SK-N-SH (cell line): ENCODE measurements at regions not wholly inside any gene's neighbourhood (a gene's known extent, or its start where the extent isn't known, plus 50 kb on each side); places are given as distances from the start of the nearest gene placed in this dataset.
"Not testable (repeated sequence)": the region's sequence is repeated elsewhere in the genome, so short reads cannot be mapped to it uniquely, and the experiment has no call there.

ENCODE experiments used
- CTCF ChIP-seq: fragments of 200-600 bp; sonication (generic); IDR thresholded peaks from 2 replicates; pipeline ENCODE4 v1.6.1; 2017; ENCODE audit warnings: antibody characterized with exemption, mild to moderate bottlenecking, moderate library complexity
- EP300 ChIP-seq, 2 experiments: IDR thresholded peaks; 2 replicates each; pipeline versions ENCODE4 v1.4.0 to v1.6.1; 2012; ENCODE audit warnings: borderline replicate concordance in 1 of 2, low read depth in 1 of 2, low read length in 1 of 2
- FOXM1 ChIP-seq: IDR thresholded peaks from 2 replicates; pipeline ENCODE4 v1.4.0; 2012; ENCODE audit warnings: low read depth, mild to moderate bottlenecking
- JUND ChIP-seq: IDR thresholded peaks from 2 replicates; pipeline ENCODE4 v1.4.0; 2012
- MAX ChIP-seq: IDR thresholded peaks from 2 replicates; pipeline ENCODE4 v1.4.0; 2012; ENCODE audit warnings: low read depth
- PBX3 ChIP-seq: IDR thresholded peaks from 2 replicates; pipeline ENCODE4; 2012
- POLR2AphosphoS5 ChIP-seq: IDR thresholded peaks from 2 replicates; pipeline ENCODE4 v1.6.1; 2012; ENCODE audit warnings: low read depth, low read length
- RAD21 ChIP-seq: IDR thresholded peaks from 2 replicates; pipeline ENCODE4 v1.6.1; 2012; ENCODE audit warnings: mild to moderate bottlenecking, low read length
- REST ChIP-seq: IDR thresholded peaks from 2 replicates; pipeline ENCODE4 v1.6.1; 2012; ENCODE audit warnings: mild to moderate bottlenecking, low read depth, low read length, moderate library complexity
- RFX5 ChIP-seq: IDR thresholded peaks from 2 replicates; pipeline ENCODE4 v1.6.1; 2012; ENCODE audit warnings: mild to moderate bottlenecking, improper control_type of control experiment, low read length
- SIN3A ChIP-seq: IDR thresholded peaks from 2 replicates; pipeline ENCODE4 v1.6.1; 2012; ENCODE audit warnings: low read depth, mild to moderate bottlenecking, low read length, moderate library complexity, borderline replicate concordance
- SMC3 ChIP-seq: IDR thresholded peaks from 2 replicates; pipeline ENCODE4 v1.6.1; 2012; ENCODE audit warnings: low read depth, low read length, improper control_type of control experiment
- TAF1 ChIP-seq: IDR thresholded peaks from 2 replicates; pipeline ENCODE4 v1.6.1; 2012; ENCODE audit warnings: low read depth, mild to moderate bottlenecking, low read length, moderate library complexity, borderline replicate concordance
- YY1 ChIP-seq: IDR thresholded peaks from 2 replicates; pipeline ENCODE4 v1.4.0; 2012; ENCODE audit warnings: low read depth, mild to moderate bottlenecking

GRCh38 chr4:71220848-71221247 is 118.0 kb upstream of the SLC4A4 start:
- not testable (repeated sequence) for TF ChIP-seq SIN3A; POLR2AphosphoS5; REST; CTCF; TAF1; RFX5; SMC3; EP300 (IDR thresholded peaks at IDR 0.05; ENCODE audit: borderline replicate concordance in 1 of 2, low read depth in 1 of 2, low read length in 1 of 2); MAX; YY1; RAD21; FOXM1; PBX3; JUND
